ENCODE measurements at regions not wholly inside any gene's neighbourhood (a gene's known extent, or its start where the extent isn't known, plus 50 kb on each side); places are given as distances from the start of the nearest gene placed in this dataset.
A peak's percentile ranks its signal among the peaks of the same experiment; 100 is the strongest.
"Not testable (repeated sequence)": the region's sequence is repeated elsewhere in the genome, so short reads cannot be mapped to it uniquely, and the experiment has no call there.

GRCh38 chr5:87733897-87734296, 321.2 kb upstream of the CCNH start:
- DNase-seq: no peak

- DNase-seq: no peak
Measured at GRCh38 chr5:87732875-87733768, 320.4 kb upstream of the CCNH start.

DNA sequence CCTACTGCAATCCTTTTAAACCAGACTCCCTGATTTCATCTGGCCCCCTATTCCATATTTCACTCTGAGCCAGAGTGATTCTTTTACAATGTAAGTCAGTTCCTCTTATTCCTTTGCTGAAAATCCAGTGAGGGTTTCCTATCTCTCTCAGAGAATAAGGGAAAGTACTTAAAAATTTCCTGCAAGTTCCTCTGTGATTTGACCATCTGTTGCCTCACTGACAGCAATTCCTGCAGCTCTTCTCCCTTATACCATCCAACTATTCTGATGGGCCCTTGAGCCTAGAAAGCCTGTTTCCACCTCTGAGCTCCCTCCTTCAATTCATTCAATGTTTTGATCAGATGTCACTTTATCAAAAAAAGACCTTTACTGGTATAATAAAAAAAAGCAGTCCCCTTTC, 317.1 kb upstream of the CCNH start:
- no peak for DNase-seq

- DNase-seq: no peak
Measured at GRCh38 chr5:87722286-87722685, 309.6 kb upstream of the CCNH start.

GRCh38 chr5:87718224-87718925, 305.6 kb upstream of the CCNH start:
- not testable (repeated sequence) for DNase-seq

- DNase-seq: no peak
Measured at GRCh38 chr5:87717761-87718160, 305.0 kb upstream of the CCNH start.

- DNase-seq: no peak
Measured at GRCh38 chr5:87705876-87706275, 293.1 kb upstream of the CCNH start.

DNA sequence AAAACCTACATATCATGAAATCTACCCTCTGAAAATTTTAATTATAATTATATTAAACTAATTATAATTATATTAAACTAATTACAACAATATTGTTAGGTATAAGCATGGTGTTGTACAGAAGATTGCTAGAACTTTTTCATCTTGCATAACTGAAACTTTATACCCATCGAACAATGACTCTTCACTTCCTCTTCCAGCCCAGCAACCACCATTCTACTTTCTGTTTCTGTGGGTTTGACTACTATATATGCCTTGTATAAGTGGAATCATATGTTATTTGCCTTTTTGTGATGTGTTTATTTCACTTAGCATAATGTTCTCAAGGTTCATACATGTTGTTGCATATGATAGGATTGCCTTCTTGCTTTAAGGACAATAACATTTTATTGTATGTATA, 274.2 kb upstream of the CCNH start:
- DNase-seq: peak in 1 of 5 experiments; percentile 14

DNA sequence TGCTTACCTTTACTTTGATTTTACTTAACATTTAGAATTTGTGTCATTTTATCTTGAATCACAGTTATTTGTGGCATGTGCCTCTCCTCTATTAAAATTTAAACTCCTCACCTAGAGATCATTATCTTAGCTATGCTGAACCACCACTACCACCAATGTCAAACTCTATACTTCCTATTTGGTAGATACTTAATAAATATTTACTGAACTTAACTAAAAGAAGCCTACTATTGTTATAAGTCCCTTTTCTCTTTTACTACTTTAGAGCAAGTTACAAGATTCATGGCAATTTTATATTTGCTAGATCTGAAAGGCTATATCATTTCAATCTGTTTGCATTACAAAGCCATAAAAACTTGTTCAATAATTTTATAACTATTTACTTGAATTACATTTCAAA, 273.3 kb upstream of the CCNH start:
- no peak for DNase-seq

- no peak for DNase-seq
Measured at GRCh38 chr5:87674235-87674634, 261.5 kb upstream of the CCNH start.

DNA sequence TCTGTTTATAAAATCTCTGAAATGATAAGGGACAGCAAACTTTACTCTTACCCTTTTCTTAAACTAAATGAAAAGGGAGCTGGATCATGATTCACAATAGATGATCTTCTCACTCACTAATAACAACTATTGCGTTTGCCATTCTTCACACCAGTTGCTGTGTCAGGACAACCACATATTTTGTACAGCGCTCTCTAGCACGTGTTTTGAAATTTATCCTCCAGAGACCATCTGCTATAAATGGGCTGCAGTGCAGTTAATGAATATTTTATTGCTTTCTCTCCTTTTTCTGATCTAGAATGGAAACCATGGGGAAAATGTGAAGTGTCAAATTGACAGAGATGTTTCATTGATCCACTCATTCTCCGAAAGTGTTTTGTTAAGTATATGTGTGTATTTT, 258.4 kb upstream of the CCNH start:
- no peak for DNase-seq

GRCh38 chr5:87665166-87665565, 252.4 kb upstream of the CCNH start:
- DNase-seq: no peak

GRCh38 chr5:87661784-87662566, 249.2 kb upstream of the CCNH start:
- no peak for DNase-seq

DNA sequence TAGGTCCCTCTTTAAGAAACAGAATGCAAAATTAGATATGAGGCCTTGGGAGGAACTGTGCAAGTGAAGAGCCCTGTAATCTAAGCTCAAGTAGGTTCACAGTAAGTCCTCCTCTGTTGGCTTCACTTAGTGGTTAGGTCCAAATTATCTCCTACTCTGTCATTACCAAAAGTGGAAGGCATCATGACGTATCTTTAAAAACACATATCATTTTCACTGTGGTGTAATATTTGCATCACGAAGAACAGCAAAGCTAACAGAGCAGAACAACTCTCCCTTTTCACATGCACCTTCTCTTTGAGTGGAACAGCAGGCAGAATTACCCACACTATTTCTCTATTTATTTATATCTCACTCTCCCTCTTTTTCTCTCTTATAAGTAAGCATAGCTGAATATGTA, 240.5 kb upstream of the CCNH start:
- DNase-seq: no peak

GRCh38 chr5:87650284-87650683, 237.6 kb upstream of the CCNH start:
- DNase-seq: no peak

GRCh38 chr5:87649455-87649854, 236.7 kb upstream of the CCNH start:
- DNase-seq: no peak

DNA sequence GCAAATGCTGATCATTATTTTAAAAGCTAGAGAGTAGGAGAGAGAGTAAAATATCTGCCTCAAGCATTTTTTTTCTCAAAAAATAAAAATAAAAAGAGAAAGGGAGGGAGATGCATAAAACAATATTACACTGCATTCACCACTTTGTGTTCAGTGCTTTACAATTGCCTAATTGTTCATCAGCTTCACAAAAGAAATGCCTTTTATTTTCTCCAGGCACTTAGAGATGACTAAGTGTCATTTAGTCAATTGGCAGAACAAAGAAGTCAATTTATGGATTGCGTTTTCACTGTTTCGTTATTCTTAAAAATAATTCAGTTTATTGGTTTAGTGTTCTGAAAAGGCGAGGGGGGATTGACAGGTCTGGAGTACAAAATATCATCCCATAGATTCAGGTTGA, 232.5 kb upstream of the CCNH start:
- DNase-seq: no peak

- DNase-seq: no peak
Measured at GRCh38 chr5:87640902-87641301, 228.2 kb upstream of the CCNH start.

DNA sequence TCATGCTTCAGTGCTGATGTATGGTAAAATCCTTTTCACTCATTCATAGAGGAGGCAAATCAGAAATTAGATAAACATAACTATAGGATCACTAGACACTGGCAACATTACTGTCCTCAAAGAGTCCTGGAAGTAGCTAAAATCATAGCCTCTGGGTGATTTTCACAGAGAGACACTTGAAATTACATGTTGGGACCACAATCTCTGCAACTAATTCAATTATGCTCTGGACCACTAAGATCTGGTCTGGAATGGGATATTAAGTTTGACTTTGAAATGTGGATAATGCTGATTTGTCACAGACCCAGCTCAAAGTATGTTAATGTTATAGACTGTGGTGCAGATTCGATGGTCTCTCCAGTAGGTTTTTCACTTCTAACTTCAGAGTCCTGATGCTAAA, 214.6 kb upstream of the CCNH start:
- DNase-seq: no peak

DNA sequence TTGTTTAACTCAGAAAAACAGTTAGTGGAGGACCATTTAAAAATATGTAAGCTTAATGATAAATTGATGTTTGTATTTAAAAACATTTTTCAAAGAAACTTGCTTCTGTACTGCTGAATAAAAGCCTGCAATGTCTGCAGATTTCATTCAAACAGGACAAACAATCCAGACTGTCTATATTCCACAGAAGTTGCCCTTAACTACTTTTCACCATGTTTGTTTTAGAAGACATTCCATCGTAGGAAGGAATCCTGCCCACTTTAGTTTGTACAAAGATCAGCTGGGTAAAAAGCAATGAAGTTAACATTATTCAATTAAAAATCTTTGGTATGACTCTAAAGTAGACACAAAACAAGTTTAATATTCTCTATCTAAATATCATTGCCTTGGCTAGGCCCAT, 195.7 kb upstream of the CCNH start:
- DNase-seq: no peak

- DNase-seq: no peak
Measured at GRCh38 chr5:87605663-87606062, 192.9 kb upstream of the CCNH start.

DNA sequence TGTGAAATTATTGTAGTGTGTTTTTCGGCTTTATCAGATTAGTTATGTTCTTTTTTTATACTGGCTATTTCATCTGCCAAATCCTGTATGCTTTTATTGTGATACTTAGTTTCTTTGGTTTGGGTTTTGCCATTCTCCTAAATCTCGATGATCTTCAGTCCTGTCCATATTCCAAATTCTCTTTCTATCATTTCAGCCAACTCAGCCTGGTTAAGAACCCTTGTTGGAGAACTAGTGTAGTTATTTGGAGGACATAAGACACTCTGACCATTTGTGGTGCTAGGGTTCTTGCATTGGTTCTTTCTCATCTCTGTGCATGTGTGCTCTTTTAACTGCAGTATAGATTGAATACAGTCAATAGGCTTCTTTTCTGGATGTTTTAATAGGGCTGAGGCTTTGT, 187.0 kb upstream of the CCNH start:
- DNase-seq: no peak

- DNase-seq: no peak
Measured at GRCh38 chr5:87598460-87598859, 185.7 kb upstream of the CCNH start.

DNA sequence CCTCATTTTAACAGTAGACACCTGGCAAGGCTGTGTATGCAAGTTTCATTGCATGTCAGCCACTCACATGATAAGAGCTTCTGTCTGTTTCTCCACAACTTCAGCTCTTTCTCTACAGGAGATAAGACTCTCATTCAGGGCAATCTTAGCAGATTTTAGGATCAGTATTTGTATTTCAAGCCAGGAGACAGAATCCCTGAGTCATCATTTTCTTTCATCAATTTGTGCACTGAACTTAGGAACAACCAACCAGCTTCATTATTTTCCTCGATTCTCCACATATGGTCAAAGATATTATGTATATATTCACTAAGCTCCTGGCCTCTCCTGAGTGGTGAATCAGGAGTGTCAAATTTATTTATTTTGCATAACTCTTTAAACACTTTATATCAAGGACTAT, 181.8 kb upstream of the CCNH start:
- no peak for DNase-seq
